OCI-LY1 (cell line): ENCODE measurements at regions not wholly inside any gene's neighbourhood (a gene's known extent, or its start where the extent isn't known, plus 50 kb on each side); places are given as distances from the start of the nearest gene placed in this dataset.

ENCODE experiments used
- H2AFZ ChIP-seq: fragments of 200-600 bp; sonication (generic), shearing (Covaris generic); 2 replicates; pipeline ENCODE4 v1.6.0; 2014; ENCODE audit warnings: antibody characterized with exemption, mild to moderate bottlenecking, low read length
- H3F3A ChIP-seq: fragments of 200-600 bp; sonication (generic), shearing (Covaris generic); 2 replicates; pipeline ENCODE4 v1.6.0; 2014; ENCODE audit warnings: mild to moderate bottlenecking, antibody characterized with exemption, low read length, moderate library complexity; ENCODE audit not compliant: insufficient read depth
- H3K27ac ChIP-seq: fragments of 200-600 bp; sonication (generic); 2 replicates; pipeline ENCODE4 v1.5.1; 2014; ENCODE audit warnings: low read length, mixed run types, mild to moderate bottlenecking, low read depth; ENCODE audit not compliant: poor library complexity, severe bottlenecking
- H3K27me3 ChIP-seq: fragments of 200-600 bp; sonication (generic); 2 replicates; pipeline ENCODE4 v1.6.0; 2014; ENCODE audit warnings: antibody characterized with exemption, mild to moderate bottlenecking, low read length, moderate library complexity; ENCODE audit not compliant: insufficient read depth
- H3K36me3 ChIP-seq: fragments of 200-600 bp; sonication (generic); 2 replicates; pipeline ENCODE4 v1.6.1; 2014; ENCODE audit warnings: mild to moderate bottlenecking, antibody characterized with exemption, low read length, moderate library complexity, mixed read lengths; ENCODE audit not compliant: insufficient read depth
- H3K4me1 ChIP-seq: fragments of 200-600 bp; sonication (generic); 2 replicates; pipeline ENCODE4 v1.5.1; 2014; ENCODE audit warnings: mild to moderate bottlenecking, low read length, moderate library complexity; ENCODE audit not compliant: insufficient read depth, severe bottlenecking
- H3K4me2 ChIP-seq: fragments of 200-600 bp; sonication (generic), shearing (Covaris generic); 2 replicates; pipeline ENCODE4 v1.6.1; 2014; ENCODE audit warnings: low read length
- H3K4me3 ChIP-seq: fragments of 200-600 bp; sonication (generic); 2 replicates; pipeline ENCODE4 v1.5.1; 2014; ENCODE audit warnings: low read length, low read depth, mild to moderate bottlenecking, mixed read lengths; ENCODE audit not compliant: poor library complexity, severe bottlenecking
- H3K79me2 ChIP-seq: fragments of 200-600 bp; shearing (Covaris generic); 2 replicates; pipeline ENCODE4 v1.6.1; 2016; ENCODE audit warnings: mixed run types, low read length, mixed read lengths; ENCODE audit not compliant: insufficient read depth
- H3K9ac ChIP-seq: fragments of 200-600 bp; sonication (generic), shearing (Covaris generic); 2 replicates; pipeline ENCODE4 v1.6.1; 2014; ENCODE audit warnings: mild to moderate bottlenecking, low read length, mixed read lengths
- H3K9me2 ChIP-seq: fragments of 200-600 bp; sonication (generic), shearing (Covaris generic); 2 replicates; pipeline ENCODE4 v1.6.1; 2014; ENCODE audit warnings: low read depth, mild to moderate bottlenecking, low read length, mixed read lengths
- H3K9me3 ChIP-seq: fragments of 200-600 bp; shearing (Covaris generic); 2 replicates; pipeline ENCODE4 v1.6.1; 2014; ENCODE audit warnings: low read length, mixed read lengths
- H4K20me1 ChIP-seq: fragments of 200-600 bp; sonication (generic), shearing (Covaris generic); 2 replicates; pipeline ENCODE4 v1.6.0; 2016; ENCODE audit warnings: mild to moderate bottlenecking, low read length; ENCODE audit not compliant: insufficient read depth
- CTCF ChIP-seq: fragments of 200-600 bp; sonication (generic), shearing (Covaris generic); IDR thresholded peaks from 2 replicates; pipeline ENCODE4 v1.5.1; 2017; ENCODE audit warnings: mild to moderate bottlenecking, antibody characterized with exemption, low read length, moderate library complexity, mixed read lengths
- EZH2 ChIP-seq: fragments of 200-600 bp; sonication (generic), shearing (Covaris generic); IDR thresholded peaks from 2 replicates; pipeline ENCODE4 v1.8.0; 2017; ENCODE audit warnings: borderline replicate concordance, mixed run types, mild to moderate bottlenecking, antibody characterized with exemption, low read length, moderate library complexity, mixed read lengths

GRCh38 chr3:30548600-30548999, 57.8 kb upstream of the TGFBR2 start:
- TF ChIP-seq CTCF (no peak), EZH2 (no peak)
- H4K20me1 ChIP-seq, result no peaks in the 10 kb centered on the region
- H3K9me3 ChIP-seq, result no peaks in the 10 kb centered on the region
- H3F3A ChIP-seq, result no peaks in the 10 kb centered on the region
- H3K4me3 ChIP-seq, result no peak overlapping the region
- H3K36me3 ChIP-seq, result no peaks in the 10 kb centered on the region
- H2AFZ ChIP-seq, result no peak overlapping the region
- H3K9me2 ChIP-seq, result no peaks in the 10 kb centered on the region
- H3K4me2 ChIP-seq, result no peak overlapping the region
- no peak overlapping the region for H3K9ac ChIP-seq
- H3K4me1 ChIP-seq, result peaks cover 5% of the 10 kb centered on the region
- no peak overlapping the region for H3K27ac ChIP-seq
- H3K79me2 ChIP-seq, result no peaks in the 10 kb centered on the region
- no peaks in the 10 kb centered on the region for H3K27me3 ChIP-seq

GRCh38 chr3:30549600-30549999, 56.8 kb upstream of the TGFBR2 start:
- Histone ChIP-seq H3K36me3 (no peaks in the 10 kb centered on the region), H3K4me2 (no peak overlapping the region), H3F3A (no peaks in the 10 kb centered on the region), H4K20me1 (no peaks in the 10 kb centered on the region), H3K9me3 (no peaks in the 10 kb centered on the region), H3K27ac (no peak overlapping the region), H3K4me1 (peaks cover 5% of the 10 kb centered on the region), H3K9ac (no peak overlapping the region), H3K9me2 (no peaks in the 10 kb centered on the region), H2AFZ (no peak overlapping the region), H3K79me2 (no peaks in the 10 kb centered on the region), H3K4me3 (no peak overlapping the region), H3K27me3 (no peaks in the 10 kb centered on the region)
- TF ChIP-seq EZH2, result no peak
- TF ChIP-seq CTCF, result no peak

GRCh38 chr3:30550246-30550645, 56.2 kb upstream of the TGFBR2 start:
- TF ChIP-seq EZH2 (no peak), CTCF (no peak)
- Histone ChIP-seq H2AFZ (no peak overlapping the region), H3K4me3 (no peak overlapping the region), H3K79me2 (no peaks in the 10 kb centered on the region), H3F3A (no peaks in the 10 kb centered on the region), H3K4me1 (peaks cover 5% of the 10 kb centered on the region), H3K36me3 (no peaks in the 10 kb centered on the region), H3K9ac (no peak overlapping the region), H4K20me1 (no peaks in the 10 kb centered on the region), H3K27ac (no peak overlapping the region), H3K27me3 (no peaks in the 10 kb centered on the region), H3K9me2 (no peaks in the 10 kb centered on the region), H3K9me3 (no peaks in the 10 kb centered on the region), H3K4me2 (no peak overlapping the region)
